Endothelial cell (in vitro differentiated cells): ENCODE measurements at regions not wholly inside any gene's neighbourhood (a gene's known extent, or its start where the extent isn't known, plus 50 kb on each side); places are given as distances from the start of the nearest gene placed in this dataset.

Source experiments
- DNase-seq: peaks from one replicate; pipeline ENCODE4 v3.0.0; 2021; ENCODE audit warnings: low spot score
- H3K27ac Mint-ChIP-seq: one replicate; pipeline ENCODE4 v1.8.0; 2021; ENCODE audit warnings: mixed read lengths, inconsistent platforms; ENCODE audit not compliant: unreplicated experiment
- H3K27me3 Mint-ChIP-seq: one replicate; pipeline ENCODE4 v1.8.0; 2021; ENCODE audit warnings: mild to moderate bottlenecking, moderate library complexity, mixed read lengths, inconsistent platforms; ENCODE audit not compliant: unreplicated experiment
- H3K36me3 Mint-ChIP-seq: one replicate; pipeline ENCODE4 v1.8.0; 2021; ENCODE audit warnings: mild to moderate bottlenecking, low read depth, mixed read lengths, inconsistent platforms; ENCODE audit not compliant: unreplicated experiment
- H3K4me1 Mint-ChIP-seq: one replicate; pipeline ENCODE4 v1.8.0; 2021; ENCODE audit warnings: mild to moderate bottlenecking, mixed read lengths, inconsistent platforms; ENCODE audit not compliant: unreplicated experiment
- H3K4me3 Mint-ChIP-seq: one replicate; pipeline ENCODE4 v1.8.0; 2021; ENCODE audit warnings: mild to moderate bottlenecking, mixed read lengths, inconsistent platforms; ENCODE audit not compliant: unreplicated experiment
- H3K9me3 Mint-ChIP-seq: one replicate; pipeline ENCODE4 v1.8.0; 2021; ENCODE audit warnings: mixed read lengths, inconsistent platforms; ENCODE audit not compliant: unreplicated experiment
- CTCF ChIP-seq: fragments of 200-600 bp; sonication (generic); IDR thresholded peaks from one replicate; pipeline ENCODE4 v1.5.0; 2021; ENCODE audit warnings: antibody characterized with exemption; ENCODE audit not compliant: unreplicated experiment

- no peaks in the 10 kb centered on the region for H3K36me3 Mint-ChIP-seq
- no peaks in the 10 kb centered on the region for H3K4me1 Mint-ChIP-seq
- H3K9me3 Mint-ChIP-seq: no peaks in the 10 kb centered on the region
- H3K27ac Mint-ChIP-seq: no peak overlapping the region
- no peak overlapping the region for H3K4me3 Mint-ChIP-seq
- no peak for DNase-seq
- peaks cover 2% of the 10 kb centered on the region for H3K27me3 Mint-ChIP-seq
- TF ChIP-seq CTCF: no peak
These were observed 92.0 kb upstream of the BMPER start for GRCh38 chr7:33813331-33813730.

- H3K27me3 Mint-ChIP-seq: peaks cover 2% of the 10 kb centered on the region
- no peaks in the 10 kb centered on the region for H3K4me1 Mint-ChIP-seq
- no peaks in the 10 kb centered on the region for H3K36me3 Mint-ChIP-seq
- no peak overlapping the region for H3K27ac Mint-ChIP-seq
- no peak overlapping the region for H3K4me3 Mint-ChIP-seq
- no peak for TF ChIP-seq CTCF
- no peaks in the 10 kb centered on the region for H3K9me3 Mint-ChIP-seq
- no peak for DNase-seq
These were observed 90.9 kb upstream of the BMPER start for GRCh38 chr7:33814400-33814799.

GRCh38 chr7:33814936-33815335 lies 90.4 kb upstream of the BMPER start:
- Mint-ChIP-seq H3K27ac (no peak overlapping the region), H3K4me3 (no peak overlapping the region), H3K27me3 (peaks cover 2% of the 10 kb centered on the region), H3K9me3 (no peaks in the 10 kb centered on the region), H3K4me1 (no peaks in the 10 kb centered on the region), H3K36me3 (no peaks in the 10 kb centered on the region)
- DNase-seq: no peak
- no peak for TF ChIP-seq CTCF

GRCh38 chr7:33815336-33815735 lies 90.0 kb upstream of the BMPER start:
- no peak for TF ChIP-seq CTCF
- no peak overlapping the region for H3K27ac Mint-ChIP-seq
- H3K9me3 Mint-ChIP-seq: no peaks in the 10 kb centered on the region
- no peaks in the 10 kb centered on the region for H3K27me3 Mint-ChIP-seq
- no peak overlapping the region for H3K4me3 Mint-ChIP-seq
- H3K4me1 Mint-ChIP-seq: no peaks in the 10 kb centered on the region
- no peak for DNase-seq
- H3K36me3 Mint-ChIP-seq: no peaks in the 10 kb centered on the region

- H3K9me3 Mint-ChIP-seq: no peaks in the 10 kb centered on the region
- DNase-seq: no peak
- H3K4me1 Mint-ChIP-seq: no peaks in the 10 kb centered on the region
- no peak for TF ChIP-seq CTCF
- no peak overlapping the region for H3K4me3 Mint-ChIP-seq
- H3K27ac Mint-ChIP-seq: no peak overlapping the region
- H3K27me3 Mint-ChIP-seq: no peaks in the 10 kb centered on the region
- H3K36me3 Mint-ChIP-seq: no peaks in the 10 kb centered on the region
These were observed 89.2 kb upstream of the BMPER start for GRCh38 chr7:33816106-33816505.
